Parathyroid adenoma (tissue), 2 donors: ENCODE measurements at regions not wholly inside any gene's neighbourhood (a gene's known extent, or its start where the extent isn't known, plus 50 kb on each side); places are given as distances from the start of the nearest gene placed in this dataset.
"Not testable (repeated sequence)": the region's sequence is repeated elsewhere in the genome, so short reads cannot be mapped to it uniquely, and the experiment has no call there.

Experiments used
- H2AFZ ChIP-seq: fragments of 300-600 bp; sonication (generic); one replicate; pipeline ENCODE4 v1.7.0; 2017; ENCODE audit warnings: antibody characterized with exemption, mild to moderate bottlenecking
- H3K27ac ChIP-seq: fragments of 300-600 bp; sonication (generic); one replicate; pipeline ENCODE4 v1.7.0; 2017
- H3K27me3 ChIP-seq: fragments of 300-600 bp; sonication (generic); one replicate; pipeline ENCODE4 v1.7.0; 2017; ENCODE audit warnings: low read length; ENCODE audit not compliant: control insufficient read depth, insufficient read depth
- H3K36me3 ChIP-seq: fragments of 300-600 bp; sonication (generic); one replicate; pipeline ENCODE4 v1.7.0; 2017; ENCODE audit warnings: low read length; ENCODE audit not compliant: control insufficient read depth, insufficient read depth
- H3K4me1 ChIP-seq: fragments of 300-600 bp; sonication (generic); one replicate; pipeline ENCODE4 v1.7.0; 2017; ENCODE audit warnings: control low read depth
- H3K4me2 ChIP-seq: fragments of 300-600 bp; sonication (generic); one replicate; pipeline ENCODE4 v1.7.0; 2017; ENCODE audit warnings: low read length
- H3K4me3 ChIP-seq: fragments of 300-600 bp; sonication (generic); one replicate; pipeline ENCODE4 v1.7.0; 2017; ENCODE audit warnings: low read depth, low read length
- H3K79me2 ChIP-seq: fragments of 300-600 bp; sonication (generic); one replicate; pipeline ENCODE4 v1.7.0; 2017; ENCODE audit warnings: control low read depth
- H3K9ac ChIP-seq: fragments of 300-600 bp; sonication (generic); one replicate; pipeline ENCODE4 v1.7.0; 2017; ENCODE audit warnings: mild to moderate bottlenecking
- H3K9me3 ChIP-seq: fragments of 300-600 bp; sonication (generic); one replicate; pipeline ENCODE4 v1.7.0; 2017; ENCODE audit warnings: low read length; ENCODE audit not compliant: control insufficient read depth
- CTCF ChIP-seq: fragments of 300-600 bp; sonication (generic); IDR thresholded peaks from one replicate; pipeline ENCODE4 v1.7.0; 2017; ENCODE audit warnings: antibody characterized with exemption, mild to moderate bottlenecking
- donor health status: primary hyperparathyroidism.

- Histone ChIP-seq H3K4me1 (peaks cover 4% of the 10 kb centered on the region), H3K27ac (no peak overlapping the region), H2AFZ (no peak overlapping the region), H3K4me2 (no peak overlapping the region), H3K36me3 (no peaks in the 10 kb centered on the region), H3K9ac (no peak overlapping the region), H3K27me3 (no peaks in the 10 kb centered on the region), H3K9me3 (no peaks in the 10 kb centered on the region), H3K4me3 (no peak overlapping the region), H3K79me2 (no peaks in the 10 kb centered on the region)
- no peak for TF ChIP-seq CTCF
Observed at GRCh38 chr3:20376665-20377217, 190.7 kb upstream of the SGO1 start.

- no peak overlapping the region for H3K4me2 ChIP-seq
- no peaks in the 10 kb centered on the region for H3K27me3 ChIP-seq
- TF ChIP-seq CTCF = no peak
- H3K9me3 ChIP-seq = no peaks in the 10 kb centered on the region
- no peaks in the 10 kb centered on the region for H3K79me2 ChIP-seq
- H3K36me3 ChIP-seq = no peaks in the 10 kb centered on the region
- H3K27ac ChIP-seq = no peak overlapping the region
- H3K4me3 ChIP-seq = no peak overlapping the region
- H2AFZ ChIP-seq = no peak overlapping the region
- peaks cover 4% of the 10 kb centered on the region for H3K4me1 ChIP-seq
- H3K9ac ChIP-seq = no peak overlapping the region
Observed at GRCh38 chr3:20375302-20375701, 189.3 kb upstream of the SGO1 start.

- H2AFZ ChIP-seq, H3K4me1 ChIP-seq, H3K9me3 ChIP-seq, H3K36me3 ChIP-seq, H3K4me2 ChIP-seq, H3K9ac ChIP-seq, H3K4me3 ChIP-seq, H3K27ac ChIP-seq, H3K79me2 ChIP-seq, H3K27me3 ChIP-seq: not testable (repeated sequence)
Observed at GRCh38 chr3:20370273-20371063, 184.5 kb upstream of the SGO1 start.

GRCh38 chr3:20361000-20361399 is 175.0 kb upstream of the SGO1 start:
- Histone ChIP-seq H3K36me3 (no peaks in the 10 kb centered on the region), H3K4me1 (no peaks in the 10 kb centered on the region), H3K79me2 (no peaks in the 10 kb centered on the region), H2AFZ (no peak overlapping the region), H3K9ac (no peak overlapping the region), H3K9me3 (no peaks in the 10 kb centered on the region), H3K27ac (no peak overlapping the region), H3K4me3 (no peak overlapping the region), H3K4me2 (no peak overlapping the region), H3K27me3 (no peaks in the 10 kb centered on the region)
- no peak for TF ChIP-seq CTCF

GRCh38 chr3:20353286-20353685 is 167.3 kb upstream of the SGO1 start:
- Histone ChIP-seq H3K4me1 (no peaks in the 10 kb centered on the region), H3K79me2 (no peaks in the 10 kb centered on the region), H3K4me3 (no peak overlapping the region), H3K27ac (no peak overlapping the region), H3K9ac (no peak overlapping the region), H3K36me3 (no peaks in the 10 kb centered on the region), H3K4me2 (no peak overlapping the region), H3K9me3 (no peaks in the 10 kb centered on the region), H3K27me3 (no peaks in the 10 kb centered on the region), H2AFZ (no peak overlapping the region)
- TF ChIP-seq CTCF = no peak
